CD4-positive, alpha-beta T cell treated with Interleukin-2 at 100 ng/mL for 4 hours (primary cell): ENCODE measurements at regions not wholly inside any gene's neighbourhood (a gene's known extent, or its start where the extent isn't known, plus 50 kb on each side); places are given as distances from the start of the nearest gene placed in this dataset.

Experiments
- DNase-seq: peaks from one replicate; pipeline ENCODE4 v3.0.0-alpha.2; 2020; ENCODE audit warnings: low spot score

DNA sequence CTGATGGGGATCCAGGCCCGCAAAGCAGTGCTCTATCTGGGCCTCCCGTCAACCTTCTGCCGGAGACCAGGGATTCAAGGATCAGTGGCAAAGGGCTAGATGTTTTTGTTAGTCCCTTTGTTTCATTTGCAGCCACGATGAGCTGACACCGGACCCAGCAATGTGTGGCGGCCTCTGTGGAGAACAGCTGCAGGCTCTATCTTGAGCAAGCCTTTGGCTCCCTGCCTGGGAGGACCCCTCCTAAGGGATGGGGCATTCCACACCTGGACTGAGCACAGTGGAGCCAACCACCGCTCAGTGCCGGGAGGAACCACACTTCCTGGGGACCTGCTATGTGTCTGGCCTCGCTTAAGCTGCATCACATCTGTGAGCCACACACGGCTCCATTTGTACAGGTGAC, 215.8 kb downstream of the RBFOX3 start:
- DNase-seq: no peak

DNA sequence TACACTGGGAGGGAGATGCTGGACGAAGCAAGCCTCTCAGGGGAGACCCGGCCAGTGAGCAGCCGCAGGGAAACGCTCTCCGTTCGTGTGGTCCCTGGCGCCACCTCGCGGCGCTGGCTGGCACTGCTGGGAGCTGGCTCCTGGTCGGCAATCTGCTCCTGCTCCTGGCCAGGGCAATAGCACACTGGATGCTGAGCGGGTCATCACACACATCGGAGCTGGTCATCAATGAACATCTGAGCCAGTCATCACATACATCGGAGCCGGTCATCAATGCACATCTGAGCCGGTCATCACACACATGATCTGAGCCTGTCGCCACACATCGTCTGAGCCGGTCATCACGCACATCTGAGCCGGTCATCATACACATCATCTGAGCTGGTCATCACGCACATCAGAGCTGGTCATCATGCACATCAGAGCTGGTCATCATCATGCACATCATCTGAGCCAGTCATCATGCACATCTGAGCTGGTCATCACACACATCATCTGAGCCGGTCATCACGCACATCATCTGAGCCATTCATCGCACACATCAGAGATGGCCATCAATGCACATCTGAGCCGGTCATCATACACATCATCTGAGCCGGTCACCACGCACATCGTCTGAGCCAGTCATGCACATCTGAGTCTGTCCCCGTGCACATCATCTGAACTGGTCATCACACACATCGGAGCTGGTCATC, 217.3 kb downstream of the RBFOX3 start:
- DNase-seq: peak; percentile 61

DNA sequence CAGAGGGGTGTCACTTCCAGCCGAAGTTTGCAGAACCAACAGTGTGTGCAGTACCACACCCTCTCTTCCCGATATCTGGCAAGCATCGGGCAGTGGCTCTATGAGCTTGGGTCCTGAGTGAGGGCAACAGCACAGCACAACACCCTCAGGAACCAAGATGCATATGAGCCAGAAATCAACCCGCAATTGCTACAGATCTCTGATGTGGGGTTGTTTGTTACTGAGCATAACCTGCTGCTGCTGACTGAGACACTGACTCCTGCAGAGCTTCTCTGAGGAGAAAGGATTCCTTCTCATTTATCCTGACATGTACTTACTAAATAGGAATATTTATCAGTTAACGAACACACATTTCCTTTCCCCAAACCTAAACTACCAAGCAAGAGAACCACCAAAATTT, 218.3 kb downstream of the RBFOX3 start:
- no peak for DNase-seq

DNA sequence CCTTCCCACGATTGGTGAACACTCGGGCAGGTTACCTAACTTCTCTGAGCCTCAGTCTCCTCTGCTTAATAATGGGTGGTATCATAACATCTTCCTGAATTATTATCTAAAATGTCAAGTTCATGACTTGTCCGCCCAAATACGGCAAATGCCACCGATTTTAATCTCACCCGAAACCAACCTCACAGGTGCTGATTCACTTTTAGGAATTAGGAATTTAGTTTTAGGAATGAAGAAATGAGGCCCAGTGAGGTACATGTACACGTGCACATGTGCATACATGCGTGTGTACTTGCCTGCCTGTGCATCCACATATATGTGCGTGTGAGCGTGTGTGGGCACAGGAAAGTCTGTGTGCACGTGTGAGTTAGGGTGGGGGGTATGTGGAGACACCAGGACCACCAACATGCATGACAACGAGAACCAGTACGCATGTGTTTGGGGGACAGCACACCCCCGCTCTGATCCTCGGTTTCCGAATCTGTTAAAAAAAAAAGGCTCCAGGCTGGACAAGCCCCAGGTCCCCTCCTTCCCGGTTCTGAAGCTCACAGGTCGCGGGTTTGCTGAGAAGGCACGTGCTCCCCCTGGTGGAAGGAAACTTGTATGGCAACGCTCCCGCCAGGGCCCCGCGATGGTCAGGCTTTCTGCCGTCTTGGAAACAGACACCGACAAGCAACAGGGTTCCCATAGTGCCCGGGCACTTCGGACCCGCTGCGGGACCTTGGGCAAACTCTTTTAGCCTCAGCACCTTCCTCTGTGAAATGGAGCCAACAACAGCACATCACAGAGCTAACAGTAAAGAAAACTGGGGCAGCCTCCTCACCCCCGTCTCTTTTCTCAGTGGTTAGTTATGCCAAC, 219.2 kb downstream of the RBFOX3 start:
- DNase-seq: peak; percentile 65

DNA sequence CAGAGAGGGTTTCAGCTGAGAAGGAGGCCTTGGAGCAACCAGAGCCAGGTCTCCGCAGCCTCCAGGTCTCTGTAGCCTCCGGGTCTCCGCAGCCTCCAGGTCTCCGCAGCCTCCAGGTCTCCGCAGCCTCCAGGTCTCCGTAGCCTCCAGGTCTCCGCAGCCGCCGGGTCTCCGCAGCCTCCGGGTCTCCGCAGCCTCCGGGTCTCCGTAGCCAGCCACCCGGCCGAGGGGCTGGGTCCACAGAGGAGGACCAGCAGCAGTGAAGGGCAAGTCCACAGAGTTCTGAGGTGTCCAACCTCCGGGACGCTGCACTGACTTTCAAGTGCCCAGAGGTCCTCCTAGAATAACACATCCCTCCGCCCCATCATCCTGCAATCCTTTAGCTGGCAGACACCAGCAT, 221.0 kb downstream of the RBFOX3 start:
- no peak for DNase-seq

DNA sequence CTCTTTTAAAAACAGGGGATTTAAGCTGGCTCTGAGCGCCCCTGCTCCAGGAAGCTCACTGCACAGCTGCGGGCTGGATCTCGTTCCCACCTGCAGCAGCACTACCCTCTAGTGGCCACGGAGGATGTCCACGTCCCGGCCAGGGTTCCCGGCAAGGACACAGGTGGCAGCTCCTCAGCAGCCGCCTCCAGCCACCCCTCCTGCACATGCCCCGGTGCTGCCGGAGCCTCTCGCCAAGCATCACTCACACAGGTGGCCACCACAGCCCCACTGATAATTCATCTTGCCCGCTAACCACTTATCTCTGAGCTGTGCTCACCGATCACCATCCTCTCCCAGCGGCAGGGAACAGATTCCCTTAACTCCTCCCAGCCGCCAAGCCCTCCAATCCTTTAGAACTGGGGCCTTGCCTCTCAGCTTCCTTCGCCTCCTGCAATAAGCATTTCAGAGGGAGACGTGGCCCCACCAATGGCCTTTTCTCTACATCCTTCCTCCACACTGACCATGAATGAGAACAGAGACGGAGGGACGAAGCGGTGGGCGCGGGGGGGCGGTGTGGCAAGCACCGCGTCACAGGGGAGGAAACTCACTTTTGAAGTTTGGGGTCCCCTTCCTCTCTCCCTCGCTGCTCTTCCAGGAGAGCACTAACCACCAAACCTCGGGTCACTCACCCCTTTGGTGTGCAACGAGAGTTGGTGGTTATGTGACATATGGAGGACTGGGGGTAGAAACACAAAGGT, 222.1 kb downstream of the RBFOX3 start:
- no peak for DNase-seq

DNA sequence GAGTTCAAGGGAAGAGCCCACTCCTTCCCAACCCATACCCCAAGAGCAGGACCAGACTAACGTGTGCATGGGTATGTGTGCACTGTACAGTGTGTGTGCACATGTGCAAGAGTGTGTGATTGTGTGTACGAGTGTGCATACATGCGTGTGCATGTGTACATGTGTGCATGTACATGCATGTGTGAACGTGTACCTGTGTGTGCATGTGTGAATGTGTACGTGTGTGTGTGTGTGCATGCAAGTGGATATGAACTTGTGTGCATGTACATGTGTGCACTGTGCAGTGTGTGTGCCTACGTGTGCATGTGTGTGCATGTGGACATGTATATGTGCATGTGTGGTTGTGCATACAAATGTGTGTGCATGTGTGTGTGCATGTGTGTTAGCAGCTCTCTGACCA, 223.1 kb downstream of the RBFOX3 start:
- no peak for DNase-seq

DNA sequence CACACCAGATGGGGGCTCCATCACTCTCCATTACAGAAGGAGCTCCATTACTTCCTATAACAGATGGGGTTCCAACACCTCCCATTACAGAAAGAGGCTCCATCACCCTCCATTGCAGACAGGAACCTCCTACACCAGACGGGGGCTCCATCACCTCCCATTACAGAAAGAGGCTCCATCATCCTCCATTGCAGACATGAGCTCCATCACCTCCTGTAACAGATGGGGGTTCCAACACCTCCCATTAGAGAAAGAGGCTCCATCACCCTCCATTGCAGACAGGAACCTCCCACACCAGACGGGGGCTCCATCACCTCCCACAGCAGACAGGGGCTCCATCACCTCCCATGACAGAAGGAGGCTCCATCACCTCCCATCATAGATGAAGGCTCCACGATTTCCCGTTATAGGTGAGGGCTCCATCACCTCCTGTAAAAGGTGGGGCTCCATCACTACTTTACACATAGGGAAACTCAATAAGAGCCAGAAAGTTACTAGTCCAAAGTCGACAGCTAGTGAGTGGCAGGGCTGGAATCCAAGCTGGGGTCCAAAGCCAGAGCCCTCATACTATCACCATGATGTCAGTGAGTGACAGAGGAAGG, 224.8 kb downstream of the RBFOX3 start:
- DNase-seq: no peak

DNA sequence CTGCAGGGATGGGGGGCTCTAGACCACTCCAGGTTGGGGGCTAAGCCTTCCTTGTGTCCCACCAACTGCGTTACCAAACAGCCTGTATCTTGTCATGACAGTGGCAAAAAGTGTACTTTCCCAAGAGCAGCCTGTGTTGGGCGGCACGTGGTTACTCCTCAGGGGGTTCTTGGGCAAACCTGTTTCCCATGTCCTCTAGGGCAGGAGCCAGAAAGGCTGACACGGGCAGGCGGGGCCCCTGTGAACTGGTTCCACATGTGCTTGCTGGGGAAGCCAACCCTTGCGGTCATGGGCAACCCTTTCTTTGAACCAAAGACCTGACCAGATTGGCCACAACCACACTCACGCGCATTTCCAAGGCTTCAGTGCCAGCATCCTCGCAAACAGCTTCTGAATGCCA, 228.5 kb downstream of the RBFOX3 start:
- no peak for DNase-seq

DNA sequence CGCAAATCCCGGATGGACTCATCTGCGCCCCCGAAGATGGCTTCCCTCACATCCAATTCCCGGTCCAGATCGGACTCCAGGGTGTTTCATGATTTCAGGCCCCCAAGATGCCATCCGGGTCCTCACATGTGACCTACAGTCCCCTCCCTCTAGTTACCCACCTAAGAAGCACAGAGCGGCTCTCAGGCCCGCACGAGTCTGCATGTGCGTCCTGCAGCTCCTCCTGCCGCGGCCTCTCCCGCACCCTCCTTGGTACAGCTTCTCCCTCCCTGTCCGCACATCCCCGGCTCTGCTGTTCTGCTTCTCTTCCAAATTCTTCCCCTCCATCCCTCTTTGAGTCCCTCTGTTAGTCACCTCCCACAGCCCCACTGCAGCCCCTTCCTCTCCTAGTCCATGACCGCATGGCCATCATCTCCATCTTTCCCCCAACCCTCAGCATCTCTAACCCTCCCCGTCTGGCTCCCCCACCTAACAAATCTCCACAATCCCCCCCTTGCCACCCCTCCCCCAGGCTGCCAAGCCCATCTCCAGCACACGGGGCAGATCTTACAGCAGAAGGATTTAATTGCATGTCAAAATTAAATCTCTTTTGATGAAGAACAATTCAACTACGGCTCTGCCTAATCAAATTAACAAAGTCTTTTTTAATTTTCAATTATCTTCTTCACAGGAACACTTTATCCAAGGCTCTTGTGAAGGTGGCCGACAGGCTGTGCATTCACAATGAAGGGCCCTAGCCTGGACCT, 231.0 kb downstream of the RBFOX3 start:
- DNase-seq: no peak

DNA sequence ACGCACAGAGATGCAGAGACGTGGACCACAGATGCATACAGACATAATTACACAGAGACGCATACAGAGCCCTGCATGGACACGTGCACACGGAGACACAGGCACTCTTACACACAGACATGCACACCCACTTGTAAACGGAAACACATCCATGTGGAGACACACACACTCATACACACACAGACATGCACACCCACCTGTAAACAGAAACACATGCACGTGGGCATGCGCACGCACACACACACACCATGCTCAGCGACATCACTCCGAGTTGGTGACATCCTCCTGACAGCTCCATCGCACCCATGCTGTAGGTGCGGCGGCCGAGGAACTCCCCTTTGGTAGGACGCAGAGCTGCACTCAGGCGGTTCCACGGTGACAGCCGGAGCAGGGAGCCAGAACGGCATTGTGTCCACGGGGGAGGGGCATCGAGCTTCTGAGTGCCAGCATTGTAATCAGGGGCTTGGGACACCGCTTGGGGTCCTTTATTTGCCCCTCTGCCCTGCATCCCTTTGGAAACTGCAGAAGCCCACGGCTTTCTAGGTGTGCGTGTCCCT, 233.5 kb downstream of the RBFOX3 start:
- DNase-seq: no peak

DNA sequence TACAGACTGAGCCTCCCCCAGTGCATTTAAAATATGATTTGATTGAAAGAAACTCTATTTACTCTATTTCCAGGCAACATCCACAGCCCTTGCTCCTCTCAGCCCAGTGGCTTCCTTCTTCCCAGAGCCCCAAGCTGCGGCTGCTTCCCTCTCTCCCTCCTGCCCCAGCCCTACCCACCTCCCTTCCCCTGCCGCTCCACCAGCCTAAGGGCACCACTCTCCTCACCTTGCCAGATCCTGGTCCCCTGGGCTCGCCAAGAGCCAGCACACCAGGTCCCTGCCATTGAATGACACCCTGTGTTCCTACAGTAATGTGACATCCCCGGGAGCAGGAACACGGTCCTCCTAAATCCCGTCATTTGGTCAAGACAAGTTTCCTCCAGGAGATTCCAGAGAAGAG, 236.0 kb downstream of the RBFOX3 start:
- no peak for DNase-seq

DNA sequence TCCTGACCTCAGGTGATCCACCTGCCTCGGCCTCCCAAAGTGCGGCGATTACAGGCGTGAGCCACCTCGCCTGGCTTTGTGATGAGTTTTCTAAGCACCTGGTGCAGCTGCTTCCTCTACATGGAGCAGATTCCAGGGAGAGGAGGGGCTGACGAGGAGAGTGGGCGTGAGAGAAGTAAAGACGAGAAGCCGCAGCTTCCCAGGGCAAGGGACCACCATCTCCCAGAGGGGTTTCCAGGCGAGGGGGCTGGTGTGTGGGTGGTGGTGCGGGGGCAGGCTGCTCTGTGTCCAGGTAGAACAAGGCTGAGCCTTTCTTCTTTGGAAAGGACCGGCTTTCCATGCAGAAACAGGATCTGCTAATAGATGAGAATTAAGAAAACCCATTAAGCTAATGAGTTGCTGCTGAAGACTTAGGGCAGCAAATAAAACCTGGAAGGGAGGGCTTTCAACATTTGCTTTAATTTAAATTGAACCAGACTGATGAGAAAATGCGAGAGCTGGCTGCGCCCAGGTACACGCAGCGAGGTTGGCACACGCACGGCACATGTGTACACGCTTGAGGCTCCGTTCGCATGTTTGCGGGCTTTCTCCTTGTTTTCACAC, 236.7 kb downstream of the RBFOX3 start:
- no peak for DNase-seq

DNA sequence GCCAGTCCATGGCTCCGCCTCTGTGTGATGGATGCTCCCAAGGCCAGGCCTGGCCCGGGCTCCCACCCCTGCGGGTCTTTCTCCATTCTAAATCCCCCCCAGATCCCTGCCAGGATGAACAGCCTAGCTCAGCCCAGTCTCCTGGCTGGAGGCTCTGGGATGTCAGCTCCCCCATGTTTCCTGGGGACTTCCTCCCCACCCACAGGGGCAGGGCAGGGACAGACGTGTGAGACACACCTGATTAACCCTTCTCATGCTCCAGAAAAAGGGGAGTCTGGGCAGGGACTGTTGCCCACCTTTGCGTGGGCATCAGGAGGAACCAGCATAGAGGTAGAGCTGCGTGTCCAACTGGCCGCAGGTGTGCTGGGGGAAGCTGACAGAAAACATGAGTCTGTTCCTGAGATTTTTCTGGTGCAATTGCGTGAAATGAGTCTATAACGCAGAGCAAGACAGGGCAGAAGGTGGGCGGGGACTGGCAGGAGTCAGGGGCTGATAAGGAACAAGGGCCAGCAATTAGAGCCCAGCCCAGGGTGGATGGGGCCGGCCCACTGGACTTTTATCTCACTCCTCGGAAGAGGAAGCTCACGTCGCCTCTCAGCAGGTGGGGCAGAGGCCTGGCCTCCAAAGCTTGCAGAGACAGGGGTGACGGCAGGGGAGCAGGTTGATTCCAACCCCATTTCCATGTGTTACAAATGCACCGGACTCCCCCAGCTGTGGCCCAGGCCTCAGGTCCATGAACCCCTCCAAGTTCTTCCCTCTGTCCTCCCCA, 238.2 kb downstream of the RBFOX3 start:
- DNase-seq: no peak

DNA sequence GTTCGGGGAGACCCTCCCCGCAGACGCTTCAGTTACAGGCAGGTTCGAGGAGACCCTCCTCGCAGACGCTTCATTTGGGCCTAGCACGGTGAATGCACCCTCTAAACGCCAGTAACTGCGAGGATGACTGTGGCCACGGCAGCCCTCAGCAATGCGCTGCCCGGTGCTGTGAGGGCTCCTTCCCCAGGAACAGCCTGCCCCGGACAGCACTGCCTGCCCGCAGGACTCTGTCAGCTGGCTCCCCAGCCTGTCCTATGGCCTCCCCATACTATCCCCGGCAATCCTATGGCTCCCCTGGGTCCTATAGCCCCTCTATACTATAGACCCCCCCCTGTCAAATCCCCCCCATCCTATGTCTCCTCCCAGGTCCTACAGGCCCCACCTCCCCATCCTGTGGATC, 238.9 kb downstream of the RBFOX3 start:
- no peak for DNase-seq

DNA sequence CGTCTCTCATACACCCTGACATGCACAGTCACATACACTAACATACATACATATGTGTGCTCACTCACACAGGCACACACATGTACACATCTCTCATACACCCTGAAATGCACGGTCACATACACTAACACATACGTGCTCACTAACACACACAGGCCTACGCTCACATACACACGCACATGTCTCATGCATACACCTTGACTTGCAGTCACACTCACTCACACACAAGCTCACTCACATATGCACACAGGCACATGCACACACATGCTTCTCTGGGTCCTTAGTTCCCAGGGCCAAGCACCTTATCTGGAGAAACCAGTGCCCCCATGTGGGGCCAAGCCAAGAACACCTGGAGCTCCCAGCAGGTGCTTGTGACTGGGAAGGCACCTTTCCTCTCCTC, 240.3 kb downstream of the RBFOX3 start:
- DNase-seq: no peak

DNA sequence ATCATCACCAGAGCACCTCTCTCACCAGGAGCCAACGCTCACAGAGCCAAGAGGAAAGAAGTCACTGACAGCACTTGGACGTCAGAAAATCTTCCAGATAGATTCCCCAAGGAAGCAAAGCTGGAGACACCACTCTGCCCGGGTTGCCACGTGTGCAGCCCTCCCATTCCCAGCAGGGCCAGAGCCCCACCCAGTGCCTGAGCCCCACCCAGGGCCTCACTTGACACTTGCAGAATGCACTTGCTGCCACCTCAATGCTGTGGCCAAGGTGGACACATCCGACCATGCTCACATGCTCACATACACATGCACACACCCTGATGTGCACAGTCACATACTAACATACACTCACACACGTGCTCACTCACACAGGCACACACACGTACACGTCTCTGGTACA, 240.7 kb downstream of the RBFOX3 start:
- no peak for DNase-seq

DNA sequence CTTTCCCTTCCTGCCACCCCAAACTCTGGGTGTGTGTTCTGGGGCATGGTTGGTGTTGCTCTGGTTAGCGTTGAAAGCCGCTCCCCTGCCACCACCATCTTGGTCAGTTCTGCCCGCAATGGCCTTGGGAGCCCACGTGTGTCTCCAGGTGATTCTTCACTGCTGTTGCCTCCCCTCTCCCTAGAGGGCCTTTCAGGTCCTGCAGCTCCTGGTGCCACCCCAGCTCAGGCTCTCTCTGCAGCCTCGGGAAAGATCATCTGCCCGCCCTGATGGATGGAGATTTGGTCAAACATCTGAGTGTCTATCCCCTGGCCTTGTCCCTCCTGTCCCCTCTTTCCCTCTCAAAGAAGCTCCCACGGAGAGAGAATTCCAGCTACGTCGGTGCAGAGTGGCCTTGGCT, 241.3 kb downstream of the RBFOX3 start:
- no peak for DNase-seq

DNA sequence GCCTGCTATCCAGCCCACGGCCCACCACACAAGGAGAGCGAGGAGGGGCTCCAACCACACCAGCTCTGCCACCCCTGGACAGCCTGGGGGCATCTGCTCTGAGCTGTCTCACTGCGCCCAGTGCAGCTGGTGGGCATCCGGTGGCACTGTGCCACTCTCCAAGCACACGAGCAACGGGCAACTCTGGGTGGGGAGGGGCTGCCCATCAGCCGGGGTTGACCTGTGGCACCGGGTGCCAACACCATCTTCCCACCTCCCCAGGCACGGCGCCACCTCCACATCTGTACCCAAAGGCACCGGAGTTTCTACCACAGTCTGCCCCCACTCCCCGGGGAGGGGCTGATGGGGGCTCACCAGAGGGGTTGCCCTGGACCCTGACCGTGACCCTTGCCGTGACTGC, 241.8 kb downstream of the RBFOX3 start:
- no peak for DNase-seq

DNA sequence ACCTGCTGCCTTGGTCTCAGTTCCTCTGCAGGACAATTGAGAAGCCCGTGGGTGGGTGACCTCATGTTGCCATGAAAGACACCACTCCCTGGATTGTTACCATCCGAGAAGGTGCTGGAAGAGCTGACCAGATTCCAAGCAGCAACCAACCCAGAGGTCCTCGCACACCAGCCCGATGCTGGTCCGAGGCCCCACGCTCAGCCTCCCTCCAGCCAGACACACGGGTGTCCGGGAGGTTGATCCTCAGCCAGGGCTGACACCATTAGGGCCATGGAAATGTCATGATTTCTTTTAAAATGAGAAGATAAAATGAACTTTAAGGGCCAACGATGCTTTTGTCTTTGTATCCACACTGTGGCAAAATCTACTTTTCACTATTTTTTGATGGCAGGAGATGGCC, 242.3 kb downstream of the RBFOX3 start:
- no peak for DNase-seq
